HUDEP-2 (cell line): ENCODE measurements at regions not wholly inside any gene's neighbourhood (a gene's known extent, or its start where the extent isn't known, plus 50 kb on each side); places are given as distances from the start of the nearest gene placed in this dataset.

Experiments
- DNase-seq, 76 experiments: peaks; one replicate each; lab custom pipeline; 2025; ENCODE audit not compliant: unreplicated experiment in 76 of 76; lab: John Stamatoyannopoulos, UW

DNA sequence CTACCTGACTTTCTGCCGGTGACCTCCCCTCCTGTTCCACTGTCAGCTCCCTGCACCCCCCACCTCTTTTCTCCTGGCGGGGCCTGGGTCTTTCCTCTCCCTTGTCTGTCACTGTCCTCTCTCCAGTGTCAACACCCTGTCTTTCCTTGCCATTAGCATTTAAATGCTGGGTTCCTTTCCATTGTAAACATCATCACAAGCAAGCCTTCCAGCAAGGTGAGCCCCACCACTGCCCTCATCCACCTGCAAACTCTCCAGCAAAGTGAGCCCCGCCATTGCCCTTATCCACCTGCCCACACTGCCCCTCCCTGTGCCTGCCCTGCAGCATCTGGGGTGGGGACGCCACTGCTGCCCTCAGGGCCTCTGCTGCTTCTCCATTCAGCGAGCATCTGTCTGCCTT lies 195.0 kb downstream of the ENGASE start:
- no peak for DNase-seq

DNA sequence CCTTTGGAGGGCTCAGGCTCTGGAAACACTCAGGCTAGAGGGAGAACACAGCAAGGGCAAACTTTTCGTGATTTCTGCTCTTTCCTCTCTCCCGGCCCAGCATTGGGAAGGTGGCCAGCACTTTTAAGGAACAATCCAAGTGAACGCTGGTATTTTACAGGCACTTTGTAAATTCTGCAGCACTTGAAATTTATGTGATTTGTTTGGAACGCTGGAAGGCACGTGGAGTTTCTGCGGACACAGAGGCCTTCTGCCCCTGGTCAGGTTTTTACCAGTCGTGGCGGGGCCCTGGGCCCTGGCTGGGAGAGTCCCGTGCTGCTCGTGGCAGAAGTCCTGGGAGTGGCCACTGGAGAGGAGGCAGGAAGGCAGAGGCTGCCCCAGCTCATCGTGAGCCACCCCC lies 188.6 kb downstream of the ENGASE start:
- no peak for DNase-seq

DNA sequence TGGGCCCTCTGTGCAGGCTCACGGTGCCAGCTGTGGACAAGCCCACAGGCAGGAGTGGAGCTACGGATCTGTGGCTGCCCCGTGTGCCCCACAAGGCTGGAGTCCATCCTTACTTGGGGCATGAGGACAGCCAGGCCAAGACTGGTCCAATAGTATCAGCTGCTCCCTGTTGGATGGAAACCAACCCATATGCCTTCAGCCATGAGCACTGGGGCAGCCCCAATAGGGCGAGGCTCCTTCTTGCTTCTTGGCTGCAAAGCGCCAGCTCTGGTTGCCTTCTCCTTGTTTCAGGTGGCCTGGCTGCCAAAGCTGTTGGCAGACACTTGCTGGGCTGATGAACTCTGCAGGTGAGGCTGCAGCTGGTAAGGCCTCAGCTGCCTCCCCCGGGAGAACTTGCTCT lies 188.0 kb downstream of the ENGASE start:
- no peak for DNase-seq

DNA sequence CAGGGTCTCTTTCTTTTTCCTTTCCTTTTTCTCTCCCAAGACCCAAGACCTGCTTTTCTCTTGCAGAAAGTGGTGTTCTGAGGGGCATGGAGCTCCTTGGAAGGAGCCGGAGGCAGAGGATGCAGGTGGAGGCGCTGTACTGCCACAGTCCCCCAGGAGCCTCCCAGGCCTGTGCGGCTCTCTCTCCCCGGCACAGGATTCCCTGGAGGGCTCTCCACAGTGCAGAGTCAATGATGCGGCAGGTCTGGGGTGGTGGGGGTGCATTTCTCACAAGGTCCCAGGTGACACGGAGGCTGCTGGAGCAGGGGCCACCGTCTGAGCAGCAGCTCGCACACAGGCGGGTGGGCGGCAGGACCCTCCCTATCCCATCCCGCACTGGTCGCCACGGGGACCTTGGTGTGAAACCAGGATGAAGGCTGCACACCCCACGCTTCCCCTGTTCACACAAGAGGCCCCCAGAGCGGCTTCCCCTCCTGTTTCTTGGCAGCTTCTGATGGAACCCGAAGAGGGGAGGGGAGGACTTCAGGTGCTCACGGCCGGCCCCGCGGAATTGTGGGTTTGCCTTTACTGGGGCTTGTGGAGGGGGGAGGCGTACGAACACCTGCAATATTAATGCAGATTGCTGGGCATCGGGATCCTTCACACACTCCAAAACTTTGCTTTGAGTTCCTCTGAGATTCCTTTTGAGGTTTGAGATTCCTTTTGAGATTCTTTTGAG lies 186.9 kb downstream of the ENGASE start:
- DNase-seq, result no peak

DNA sequence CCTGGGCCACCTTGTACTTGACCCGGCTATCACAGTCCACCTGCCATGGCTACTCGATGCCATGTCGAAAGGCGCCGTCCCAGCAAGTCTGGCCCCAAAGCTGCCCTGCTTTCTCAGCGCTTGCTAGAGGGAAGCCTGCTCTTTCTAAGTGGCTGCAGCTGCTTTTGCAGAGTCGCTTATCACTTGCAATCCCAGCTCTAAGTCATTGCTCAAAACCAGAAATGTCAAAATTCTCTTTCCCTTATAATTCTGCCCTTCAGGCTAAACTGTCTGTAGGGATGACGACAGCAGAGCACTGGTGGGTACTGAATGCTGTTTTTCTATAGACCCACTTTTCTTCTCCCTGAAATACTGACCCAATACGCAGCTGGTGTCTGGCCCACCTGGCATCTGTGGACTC lies 184.2 kb downstream of the ENGASE start:
- no peak for DNase-seq

DNA sequence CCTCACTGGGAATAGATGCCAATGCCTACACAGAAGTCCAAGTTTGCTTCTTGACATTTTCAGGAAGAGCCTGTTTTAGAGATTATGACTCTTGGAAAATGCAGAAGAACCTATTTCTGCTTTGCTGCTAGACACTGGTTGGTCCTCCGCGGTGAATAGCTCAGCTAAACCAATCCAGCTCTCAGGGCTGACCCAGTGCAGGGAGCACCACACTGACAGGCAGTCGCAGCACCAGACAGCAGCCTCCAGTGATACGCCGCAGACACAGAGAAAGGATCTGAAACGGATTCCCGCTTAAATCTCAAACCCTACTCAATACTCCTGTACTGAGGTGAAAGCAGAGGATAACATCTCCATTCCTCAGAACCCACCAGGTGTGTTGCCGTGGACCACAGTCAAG lies 183.4 kb downstream of the ENGASE start:
- DNase-seq, result no peak

DNA sequence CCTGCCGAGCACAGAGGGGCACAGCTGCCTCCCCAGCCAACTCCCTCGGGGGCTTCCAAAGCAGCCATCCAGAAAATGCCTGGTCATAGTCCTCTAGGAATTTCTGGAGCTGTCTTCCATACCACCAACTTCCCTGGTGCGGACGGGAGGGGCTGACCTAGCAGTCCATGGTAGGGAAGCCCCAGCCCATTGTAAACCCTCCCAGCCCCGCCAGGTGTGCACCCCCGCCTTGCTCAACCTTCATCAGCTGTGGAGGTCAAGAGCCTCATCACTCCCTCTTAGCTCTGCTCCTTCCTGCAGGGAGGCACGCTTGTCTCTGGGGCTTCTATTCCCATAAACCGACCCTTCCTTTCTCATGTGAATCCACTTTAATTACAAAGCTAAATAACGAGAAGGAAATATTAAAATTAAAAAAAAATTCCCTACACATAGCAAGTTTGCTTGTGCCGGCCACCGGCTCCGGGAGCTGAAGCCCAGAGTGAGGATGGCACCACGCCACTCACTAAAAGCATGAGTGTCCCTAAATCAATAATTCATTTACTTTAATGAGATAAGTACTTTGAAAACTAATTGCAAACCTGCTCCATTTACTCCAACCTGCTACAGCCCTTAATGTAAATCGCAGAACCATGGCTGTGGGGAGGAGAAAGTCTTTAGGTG lies 181.4 kb downstream of the ENGASE start:
- no peak for DNase-seq

DNA sequence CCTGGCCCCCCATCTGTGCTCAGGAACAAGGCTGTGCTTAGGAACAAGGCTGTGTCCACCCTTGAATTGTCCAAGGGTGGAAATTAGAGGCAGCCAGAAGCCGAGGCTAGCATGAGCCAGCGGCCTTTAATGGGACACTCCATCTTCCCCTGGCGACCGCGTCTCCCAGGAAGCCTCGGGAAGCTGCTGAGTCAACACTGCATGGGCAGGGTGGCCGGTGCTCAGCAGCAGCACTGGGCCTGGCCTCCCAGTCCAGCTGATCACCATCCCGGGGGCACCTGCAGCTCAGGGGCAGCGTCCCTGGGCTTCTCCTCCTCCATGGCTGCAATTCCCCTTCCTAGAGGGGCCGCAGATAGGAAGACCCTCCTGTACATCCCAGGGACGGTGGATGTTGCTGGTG lies 180.8 kb downstream of the ENGASE start:
- no peak for DNase-seq

DNA sequence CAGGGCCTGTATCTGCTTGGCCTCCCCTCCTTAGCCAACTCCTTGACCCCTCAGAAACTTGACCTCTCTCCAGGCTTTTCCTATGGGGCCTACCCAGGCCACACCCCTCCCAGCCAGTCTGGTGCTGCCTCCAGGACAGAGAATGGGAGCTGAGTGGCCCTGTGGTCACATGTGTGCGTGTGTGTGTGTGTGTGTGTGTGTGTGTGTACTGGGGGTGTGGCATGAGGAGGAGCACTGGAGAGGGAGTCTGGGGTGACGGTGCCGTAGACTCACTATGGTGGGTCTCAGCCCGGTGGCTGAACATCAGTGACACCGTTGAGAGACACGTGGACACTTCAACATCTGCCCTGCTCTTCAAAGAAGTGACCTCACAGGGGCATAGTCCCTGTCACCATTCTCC lies 180.4 kb downstream of the ENGASE start:
- no peak for DNase-seq

DNA sequence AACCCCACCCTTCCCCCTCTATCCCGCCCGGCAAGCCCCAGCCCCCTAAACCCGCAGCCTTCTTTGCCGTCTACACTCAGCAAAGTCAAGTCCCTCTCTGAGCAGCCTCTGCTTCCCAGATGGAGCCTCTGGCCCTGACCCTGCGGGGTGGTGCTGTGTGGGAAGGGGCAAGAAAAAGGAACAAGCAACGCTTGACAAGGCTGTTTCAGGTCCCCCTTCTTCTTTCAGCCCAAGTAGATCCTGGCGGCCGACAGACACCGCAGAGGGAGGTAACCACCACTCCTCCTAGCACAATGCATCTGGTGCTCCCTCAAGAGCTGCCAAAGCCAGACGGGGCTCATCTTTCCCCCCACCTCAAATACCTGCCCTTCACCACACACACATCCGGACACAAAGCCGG lies 178.3 kb downstream of the ENGASE start:
- no peak for DNase-seq

DNA sequence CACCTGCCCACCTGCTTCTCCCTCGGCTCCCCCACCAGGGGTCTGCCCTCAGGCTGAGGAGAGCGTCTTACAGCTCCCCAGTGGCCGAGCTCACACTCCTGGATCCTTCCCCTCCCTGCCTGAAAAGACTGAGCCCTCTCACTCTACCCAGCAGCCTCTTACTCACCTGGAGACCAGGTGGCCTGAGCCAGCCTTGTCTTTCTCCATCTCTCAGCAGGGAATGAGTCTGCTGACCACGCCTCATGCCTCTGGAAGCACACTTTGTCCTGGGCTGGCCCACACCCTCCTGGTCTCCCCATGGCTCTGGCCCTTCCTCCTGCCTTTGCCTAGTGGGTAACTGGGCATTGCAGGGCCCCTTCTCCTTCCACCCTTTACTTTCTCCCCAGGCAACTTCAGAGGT lies 177.2 kb downstream of the ENGASE start:
- DNase-seq, result no peak

DNA sequence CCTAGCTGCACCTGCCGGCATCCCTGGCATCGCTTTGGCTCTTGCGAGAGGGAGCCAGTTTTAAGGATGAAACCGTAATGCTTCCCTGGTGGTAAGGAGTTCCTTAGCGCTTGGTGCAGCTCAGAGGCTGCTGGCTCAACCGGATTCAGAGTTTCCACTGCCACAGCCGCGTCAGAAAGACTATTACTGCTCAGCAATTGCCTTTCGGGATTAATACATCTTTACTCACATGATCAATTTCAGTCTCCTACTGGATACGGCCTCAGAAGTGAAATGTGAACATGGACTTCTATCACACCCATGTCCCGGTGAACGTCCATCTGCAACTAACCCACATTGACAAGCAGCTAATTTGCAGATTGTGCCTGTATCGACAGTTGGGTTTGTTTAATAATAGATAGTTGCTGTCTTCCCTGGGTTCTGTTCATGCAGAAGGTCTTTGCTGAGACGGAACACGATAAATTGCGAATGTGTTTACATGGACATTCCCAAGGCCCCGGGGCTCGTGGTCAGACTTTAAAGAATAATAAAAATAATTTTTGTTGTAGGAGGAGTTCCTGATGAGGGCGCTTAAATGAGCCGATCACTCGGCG lies 175.4 kb downstream of the ENGASE start:
- DNase-seq, result no peak

DNA sequence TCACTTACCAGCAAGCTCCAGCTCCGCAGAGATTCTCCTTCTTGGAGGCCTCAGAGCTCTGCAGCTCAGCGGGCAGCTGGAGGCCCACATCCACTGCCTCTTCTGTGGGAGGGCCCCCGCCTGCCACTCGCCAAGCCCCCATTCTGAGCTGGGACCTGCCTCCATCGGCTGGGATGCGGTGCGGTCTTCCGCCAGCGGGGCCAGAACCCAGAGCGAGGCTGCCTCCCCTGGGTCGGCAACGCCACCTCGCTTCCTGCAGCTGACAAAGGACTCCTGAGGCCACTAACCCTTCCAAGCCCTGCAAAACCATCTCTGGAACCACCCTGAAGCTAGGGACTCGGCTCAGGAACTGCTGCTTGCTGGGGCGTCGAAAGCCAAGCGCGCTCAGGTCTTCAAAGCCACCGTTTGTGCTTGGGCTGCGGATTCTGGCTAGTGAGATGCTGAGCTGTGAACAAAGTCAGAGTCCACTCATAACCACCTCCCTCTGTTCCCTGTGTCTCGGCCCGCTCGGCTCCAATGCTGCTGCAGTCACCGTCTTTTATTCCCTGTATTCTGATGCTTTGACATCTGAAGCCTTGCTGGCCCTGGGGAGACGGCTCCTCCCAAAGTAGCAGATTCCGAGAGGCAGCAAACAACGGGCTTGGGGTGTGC lies 174.3 kb downstream of the ENGASE start:
- no peak for DNase-seq

DNA sequence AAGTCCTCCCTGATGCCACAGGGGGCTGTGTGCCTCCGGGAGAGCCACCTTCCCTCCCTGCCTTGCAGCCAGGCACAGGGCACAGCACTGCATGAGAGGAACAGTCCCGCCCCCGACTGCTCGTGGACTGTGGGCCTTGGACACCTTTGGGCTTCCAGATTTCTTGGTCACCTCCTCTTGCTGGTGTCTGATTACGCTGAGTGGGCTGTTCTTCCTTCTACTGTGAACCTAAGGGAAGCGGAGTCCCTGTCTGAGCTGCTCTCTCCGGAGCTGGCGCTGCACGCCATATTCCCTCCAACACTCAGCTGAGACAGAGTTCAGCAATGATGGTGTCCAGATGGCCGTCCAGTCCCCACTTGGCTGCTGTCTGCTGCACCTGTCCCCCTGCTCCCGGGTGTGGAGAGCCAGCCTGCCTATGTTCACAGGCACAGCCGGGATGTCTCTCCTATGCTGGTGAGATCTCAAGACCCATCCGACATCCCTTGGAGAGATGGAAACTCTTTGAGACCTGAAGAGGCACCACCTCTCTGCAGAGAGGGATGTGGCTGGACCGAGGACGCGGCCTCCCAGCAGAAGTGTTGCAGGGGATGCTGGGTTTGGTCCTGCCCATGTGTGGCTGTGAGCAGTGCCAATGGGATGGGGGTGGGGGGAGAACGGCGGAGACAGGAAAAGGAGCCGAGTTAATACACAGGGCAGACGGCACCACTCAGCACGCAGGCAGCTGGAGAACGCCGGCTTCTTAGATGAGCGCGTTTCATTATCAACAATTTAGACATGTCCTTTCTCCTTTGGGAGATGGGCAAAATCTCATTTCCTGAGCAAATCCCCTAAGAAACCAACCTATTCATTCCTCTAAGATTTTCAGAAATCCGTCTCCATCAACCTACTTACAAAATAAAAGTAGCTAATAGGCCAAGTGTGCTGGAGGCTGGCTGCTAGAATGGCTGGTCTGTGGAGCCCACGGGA lies 171.9 kb downstream of the ENGASE start:
- DNase-seq, result no peak

DNA sequence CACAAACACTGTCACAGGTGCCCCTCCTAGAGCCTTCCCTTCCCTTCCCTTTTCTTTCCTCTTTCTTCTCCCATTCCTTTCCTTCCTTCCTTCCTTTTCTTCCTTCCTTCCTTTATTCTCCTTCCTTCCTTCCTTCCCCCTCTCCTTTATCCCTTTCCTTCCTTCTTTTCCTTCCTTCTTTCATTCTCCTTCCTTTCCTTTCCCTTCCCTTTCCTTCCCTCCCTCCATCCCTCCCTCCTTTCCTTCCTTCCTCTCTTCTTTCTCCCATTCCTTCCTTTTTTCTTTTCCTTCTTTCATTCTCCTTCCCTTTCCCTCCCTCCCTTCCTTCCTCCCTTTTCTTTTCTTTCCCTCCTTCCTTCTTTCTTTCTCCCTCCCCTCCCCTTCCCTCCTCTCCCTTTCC lies 170.0 kb downstream of the ENGASE start:
- no peak for DNase-seq

DNA sequence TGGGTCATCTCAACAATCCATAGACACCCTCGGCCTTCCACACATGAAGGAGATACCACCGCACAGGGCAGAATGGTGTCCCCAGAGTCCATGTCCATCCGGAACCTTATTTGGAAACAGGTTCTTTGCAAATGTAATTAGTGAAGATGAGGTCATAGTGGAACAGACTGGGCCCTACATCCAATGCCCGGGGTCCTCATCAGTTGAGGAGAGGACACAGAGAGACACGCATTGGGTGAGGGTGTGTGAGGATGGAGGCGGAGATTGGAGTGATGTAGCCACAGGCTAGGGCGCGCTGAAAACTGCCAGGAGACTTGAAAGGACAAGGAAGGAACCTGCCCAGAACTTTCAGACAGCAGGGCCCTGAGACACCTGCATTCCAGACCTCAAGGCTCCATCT lies 169.4 kb downstream of the ENGASE start:
- no peak for DNase-seq

DNA sequence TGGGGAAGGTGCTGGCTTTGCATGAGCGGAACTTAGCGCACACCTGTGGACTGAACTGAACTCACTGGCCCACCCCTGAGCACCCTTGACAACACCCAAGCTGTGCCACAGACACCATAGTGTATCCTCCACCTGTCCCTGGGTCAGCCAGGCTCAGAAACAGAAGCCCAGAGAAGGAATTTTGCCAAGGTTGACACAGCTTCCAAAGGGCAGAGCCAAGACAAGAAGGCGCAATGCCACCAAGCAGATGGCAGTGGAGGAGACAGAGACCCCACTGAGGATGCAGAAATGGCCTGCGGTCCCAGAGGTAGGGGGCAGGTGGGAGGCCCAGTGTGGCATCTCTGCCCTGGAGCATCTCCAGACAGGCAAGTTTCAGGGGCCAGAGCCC lies 169.0 kb downstream of the ENGASE start:
- no peak for DNase-seq

DNA sequence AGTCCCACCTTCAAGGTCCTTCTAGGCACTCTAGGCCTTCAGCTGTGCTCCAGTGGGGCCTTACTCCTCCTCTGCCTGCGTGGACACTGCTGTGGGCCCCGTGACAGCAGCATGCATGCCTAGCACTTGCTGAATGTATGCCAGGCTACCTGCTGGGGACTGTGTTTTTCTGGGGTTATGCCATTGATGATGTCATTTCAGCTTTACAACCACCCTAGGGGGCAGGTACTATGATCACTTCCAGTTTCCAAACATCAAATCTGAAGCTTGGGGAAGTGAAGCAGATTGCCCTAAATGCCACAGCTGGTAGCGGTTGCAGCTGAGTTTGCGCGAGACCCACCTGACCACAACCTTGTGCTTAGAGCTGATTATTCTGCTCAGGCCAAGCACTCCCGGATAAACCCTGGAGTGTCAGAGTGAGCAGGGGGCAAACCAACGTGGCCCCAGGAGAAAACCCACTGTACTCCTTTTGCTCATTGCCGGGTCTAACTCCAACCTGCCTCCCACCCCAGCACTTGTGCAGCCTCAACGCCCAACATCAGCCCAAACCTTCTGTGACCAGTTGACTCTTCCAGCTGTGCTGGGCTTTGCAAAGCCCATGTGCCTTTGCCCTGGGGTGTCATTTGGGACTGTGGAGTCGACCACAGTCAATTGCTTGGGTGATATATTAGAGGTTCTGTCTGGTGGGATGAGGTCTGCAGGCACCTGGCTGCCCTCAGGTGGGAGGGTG lies 168.4 kb downstream of the ENGASE start:
- no peak for DNase-seq

DNA sequence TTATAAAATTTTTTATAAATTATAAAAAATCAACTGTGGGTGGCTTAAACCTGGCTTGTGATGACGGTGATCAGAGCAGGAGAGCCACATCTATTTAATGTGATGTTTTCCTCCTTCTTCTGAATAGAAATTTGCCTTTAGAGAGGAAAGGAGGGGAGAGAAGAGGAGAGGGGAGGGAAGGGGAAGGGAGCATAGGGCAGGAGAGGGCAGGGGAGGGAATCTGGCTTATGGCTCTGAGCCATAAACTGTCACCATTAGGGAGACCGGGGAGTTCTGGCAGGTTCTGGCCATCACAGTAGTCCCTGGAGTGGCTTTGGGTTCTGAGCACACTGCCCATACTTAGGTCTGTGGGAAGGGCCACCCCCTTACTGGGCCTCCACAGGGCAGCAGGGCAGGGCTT lies 167.8 kb downstream of the ENGASE start:
- DNase-seq, result no peak

DNA sequence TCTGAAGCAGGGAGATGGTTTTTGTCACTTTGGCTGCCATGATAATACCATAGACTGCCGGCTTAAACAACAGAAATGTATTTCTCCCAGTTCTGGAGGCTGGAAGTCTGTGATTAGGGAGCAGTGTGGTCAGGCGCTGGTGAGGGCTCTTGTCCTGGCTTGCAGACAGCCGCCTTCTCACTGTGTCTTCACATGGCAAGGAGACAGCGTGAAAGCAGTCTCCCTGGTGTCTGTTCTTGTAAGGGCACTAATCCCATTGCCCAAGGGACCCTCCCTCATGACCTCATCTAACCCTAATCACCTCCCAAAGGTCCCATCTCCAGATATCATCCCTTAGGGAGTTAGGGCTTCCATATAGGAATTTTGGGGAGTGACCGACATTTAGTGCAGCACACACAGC lies 167.0 kb downstream of the ENGASE start:
- no peak for DNase-seq
